LNCaP clone FGC (cell line): ENCODE measurements at regions not wholly inside any gene's neighbourhood (a gene's known extent, or its start where the extent isn't known, plus 50 kb on each side); places are given as distances from the start of the nearest gene placed in this dataset.
"Not testable (repeated sequence)": the region's sequence is repeated elsewhere in the genome, so short reads cannot be mapped to it uniquely, and the experiment has no call there.

Experiments
- DNase-seq: peaks from one replicate; pipeline ENCODE4 v3.0.0-alpha.2; 2011; ENCODE audit warnings: low read depth
- H3K4me3 ChIP-seq: 2 replicates; pipeline ENCODE4 v1.5.1; 2011; ENCODE audit warnings: mild to moderate bottlenecking, low read depth, low read length, control low read depth
- CTCF ChIP-seq: IDR thresholded peaks from 2 replicates; pipeline ENCODE4 v1.5.1; 2012; ENCODE audit warnings: mild to moderate bottlenecking; ENCODE audit not compliant: control insufficient read depth, insufficient read depth; ENCODE audit errors: extremely low read depth

DNA sequence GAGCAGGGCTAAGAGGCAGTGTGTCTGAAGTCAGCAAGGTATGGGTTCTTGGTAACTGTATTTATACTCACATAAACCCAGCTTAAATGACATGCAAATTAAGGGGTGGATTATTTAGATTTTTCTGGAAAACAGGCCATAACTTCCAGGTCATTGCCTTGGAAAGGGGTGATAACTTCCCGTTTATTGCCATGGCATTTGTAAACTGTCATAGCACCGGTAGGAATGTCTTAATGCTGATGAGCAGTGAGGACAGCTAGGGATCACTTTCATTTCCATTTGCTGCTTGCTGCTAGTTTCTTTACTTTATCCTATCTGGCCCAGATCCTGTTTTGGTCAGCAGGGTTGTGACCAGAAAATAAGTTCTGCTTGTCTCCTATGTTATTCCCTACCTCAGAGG is 1336.7 kb downstream of the CDH11 start:
- DNase-seq, result no peak
- no peak overlapping the region for H3K4me3 ChIP-seq
- no peak for TF ChIP-seq CTCF

DNA sequence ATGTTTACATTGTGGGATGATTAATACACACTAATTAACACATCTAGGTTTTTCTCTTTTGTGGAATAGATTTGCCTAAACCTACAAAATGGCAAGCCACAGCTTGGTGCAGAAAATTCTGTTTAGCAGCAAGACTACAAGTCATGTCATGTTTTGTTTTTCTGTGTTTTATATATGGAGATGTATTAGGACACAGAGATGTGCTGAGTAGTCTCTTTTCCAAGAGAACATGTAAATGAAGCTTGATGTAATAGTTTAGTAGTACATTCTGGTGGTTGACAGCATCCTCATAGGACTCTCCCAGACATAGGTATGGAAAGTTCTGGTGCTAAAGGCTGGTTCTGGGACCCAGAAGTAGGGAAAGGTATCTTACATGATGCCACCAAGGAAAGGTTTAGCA is 1345.4 kb downstream of the CDH11 start:
- H3K4me3 ChIP-seq, result no peak overlapping the region
- no peak for TF ChIP-seq CTCF
- DNase-seq, result no peak

DNA sequence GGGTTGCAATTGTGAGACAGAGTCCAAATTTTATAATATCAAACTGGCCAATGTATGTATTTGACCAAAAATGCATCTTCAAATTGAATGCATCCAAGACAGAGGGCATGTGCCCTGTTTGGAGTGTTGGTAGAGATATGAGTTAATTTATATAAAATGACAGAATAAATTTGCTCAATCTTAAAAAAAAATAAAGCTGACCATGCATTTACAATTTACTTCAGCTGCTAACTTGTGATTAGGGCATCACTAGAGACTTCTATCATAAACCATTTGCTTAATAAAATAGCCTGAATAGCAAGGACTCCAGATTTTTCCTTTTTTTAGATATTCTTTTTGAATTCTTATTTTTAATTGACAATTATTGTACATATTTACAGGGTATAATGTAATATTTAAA is 1345.8 kb downstream of the CDH11 start:
- no peak for TF ChIP-seq CTCF
- no peak for DNase-seq
- no peak overlapping the region for H3K4me3 ChIP-seq

GRCh38 chr16:63774302-63774701 is 1347.6 kb downstream of the CDH11 start:
- TF ChIP-seq CTCF, result no peak
- H3K4me3 ChIP-seq, result no peak overlapping the region
- DNase-seq, result no peak

DNA sequence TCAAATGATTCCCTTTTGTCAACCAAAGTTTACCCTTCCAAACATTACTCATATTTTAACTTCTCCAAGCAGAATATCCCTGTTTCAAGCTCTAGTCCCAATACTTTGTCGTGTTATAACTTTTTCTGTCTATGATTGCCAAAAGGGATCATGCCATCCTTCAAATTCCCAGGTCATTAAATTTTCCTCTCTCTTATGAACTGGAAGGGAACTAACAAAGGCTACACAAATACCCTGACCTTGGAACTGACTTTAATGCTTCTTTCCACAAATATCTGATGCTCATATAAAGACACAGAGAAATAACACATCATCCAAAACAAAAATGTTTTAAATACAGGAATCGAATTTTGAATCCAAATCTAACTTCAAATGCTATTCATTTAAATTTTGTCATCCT is 1352.7 kb downstream of the CDH11 start:
- no peak overlapping the region for H3K4me3 ChIP-seq
- no peak for DNase-seq
- no peak for TF ChIP-seq CTCF

- not testable (repeated sequence) for DNase-seq
These were observed 1361.6 kb downstream of the CDH11 start for GRCh38 chr16:63760246-63760645.

DNA sequence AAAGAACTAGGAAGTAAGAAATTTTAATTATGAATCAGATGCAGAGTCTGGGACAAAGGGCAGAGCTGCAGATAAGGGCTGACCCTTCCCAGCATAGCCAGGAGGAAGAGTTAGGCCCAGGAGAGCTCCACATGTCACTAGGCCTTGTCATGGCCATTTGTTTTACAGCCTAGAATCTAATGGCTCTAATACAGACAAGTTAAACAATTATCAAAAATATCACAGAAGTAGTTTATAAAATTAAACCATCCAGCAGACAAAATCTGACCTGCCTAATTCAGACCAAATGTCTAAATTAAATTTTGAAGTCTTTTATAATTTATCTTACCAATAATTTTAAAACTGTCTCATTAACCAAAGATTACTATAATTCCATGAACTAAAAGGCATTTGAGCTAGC is 1369.5 kb downstream of the CDH11 start:
- DNase-seq, result no peak
- TF ChIP-seq CTCF, result no peak

More at GRCh38 chr16:63760246-63760645, 1361.6 kb downstream of the CDH11 start:
- not testable (repeated sequence) for H3K4me3 ChIP-seq

DNA sequence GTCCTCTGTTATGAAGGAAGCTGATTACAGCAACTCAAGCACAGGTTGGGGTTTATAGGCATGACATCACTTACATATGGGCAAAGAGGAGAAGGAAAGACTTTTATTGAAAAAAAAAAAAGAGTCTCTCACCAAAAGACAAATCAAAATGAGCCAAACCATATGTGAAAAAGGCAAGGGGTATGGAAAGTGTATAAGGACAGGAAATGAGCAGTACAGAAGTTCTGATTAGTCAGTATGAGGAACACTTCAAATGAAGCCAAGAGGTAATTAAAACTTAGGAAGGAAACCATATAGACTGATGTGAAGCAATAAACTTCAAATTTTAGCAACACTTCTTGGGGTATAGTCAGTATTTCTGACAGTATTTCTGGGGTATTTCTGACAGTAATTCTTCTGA is 1372.6 kb downstream of the CDH11 start:
- DNase-seq, result no peak
- no peak for TF ChIP-seq CTCF

More for the DNA sequence above, 1369.5 kb downstream of the CDH11 start:
- H3K4me3 ChIP-seq, result no peak overlapping the region

More for the DNA sequence above, 1372.6 kb downstream of the CDH11 start:
- no peak overlapping the region for H3K4me3 ChIP-seq
